ENCODE measurements at regions not wholly inside any gene's neighbourhood (a gene's known extent, or its start where the extent isn't known, plus 50 kb on each side); places are given as distances from the start of the nearest gene placed in this dataset.
"Not testable (repeated sequence)": the region's sequence is repeated elsewhere in the genome, so short reads cannot be mapped to it uniquely, and the experiment has no call there.

GRCh38 chr14:83714151-83714550, 1815.8 kb upstream of the FLRT2 start:
- Histone ChIP-seq H3K36me3 (ENCODE audit: insufficient read depth, low read length) (no peaks in the 10 kb centered on the region), H3K79me2 (ENCODE audit: control insufficient read depth, insufficient read depth, low read length, unreplicated experiment) (no peaks in the 10 kb centered on the region), H3K4me1 (ENCODE audit: control insufficient read depth, insufficient read depth, low read length, unreplicated experiment) (no peaks in the 10 kb centered on the region), H2AFZ (ENCODE audit: low read length, unreplicated experiment) (no peak overlapping the region), H3K27ac (ENCODE audit: low read depth, low read length) (no peak overlapping the region), H3K27me3 (ENCODE audit: insufficient read depth, low read length) (no peaks in the 10 kb centered on the region), H3K4me3 (ENCODE audit: low read depth, low read length) (no peak overlapping the region)

- not testable (repeated sequence) for H3K27ac ChIP-seq (ENCODE audit: low read depth, low read length); H3K36me3 ChIP-seq (ENCODE audit: insufficient read depth, low read length); H3K4me3 ChIP-seq (ENCODE audit: low read depth, low read length); H3K4me1 ChIP-seq (ENCODE audit: control insufficient read depth, insufficient read depth, low read length, unreplicated experiment); H3K79me2 ChIP-seq (ENCODE audit: control insufficient read depth, insufficient read depth, low read length, unreplicated experiment); H3K27me3 ChIP-seq (ENCODE audit: insufficient read depth, low read length); H2AFZ ChIP-seq (ENCODE audit: low read length, unreplicated experiment)
These were observed 1810.5 kb upstream of the FLRT2 start for GRCh38 chr14:83719435-83719834.

GRCh38 chr14:83733670-83734069, 1796.3 kb upstream of the FLRT2 start:
- Histone ChIP-seq H3K79me2 (ENCODE audit: control insufficient read depth, insufficient read depth, low read length, unreplicated experiment) (no peaks in the 10 kb centered on the region), H3K4me1 (ENCODE audit: control insufficient read depth, insufficient read depth, low read length, unreplicated experiment) (no peaks in the 10 kb centered on the region), H3K4me3 (ENCODE audit: low read depth, low read length) (no peak overlapping the region), H3K27ac (ENCODE audit: low read depth, low read length) (no peak overlapping the region), H2AFZ (ENCODE audit: low read length, unreplicated experiment) (no peak overlapping the region), H3K27me3 (ENCODE audit: insufficient read depth, low read length) (no peaks in the 10 kb centered on the region), H3K36me3 (ENCODE audit: insufficient read depth, low read length) (no peaks in the 10 kb centered on the region)

- H2AFZ ChIP-seq (ENCODE audit: low read length, unreplicated experiment) = no peak overlapping the region
- no peaks in the 10 kb centered on the region for H3K4me1 ChIP-seq (ENCODE audit: control insufficient read depth, insufficient read depth, low read length, unreplicated experiment)
- no peak overlapping the region for H3K4me3 ChIP-seq (ENCODE audit: low read depth, low read length)
- no peaks in the 10 kb centered on the region for H3K27me3 ChIP-seq (ENCODE audit: insufficient read depth, low read length)
- no peaks in the 10 kb centered on the region for H3K36me3 ChIP-seq (ENCODE audit: insufficient read depth, low read length)
- no peak overlapping the region for H3K27ac ChIP-seq (ENCODE audit: low read depth, low read length)
- H3K79me2 ChIP-seq (ENCODE audit: control insufficient read depth, insufficient read depth, low read length, unreplicated experiment) = no peaks in the 10 kb centered on the region
These were observed 1795.5 kb upstream of the FLRT2 start for GRCh38 chr14:83734431-83734830.

- no peaks in the 10 kb centered on the region for H3K79me2 ChIP-seq (ENCODE audit: control insufficient read depth, insufficient read depth, low read length, unreplicated experiment)
- no peaks in the 10 kb centered on the region for H3K4me1 ChIP-seq (ENCODE audit: control insufficient read depth, insufficient read depth, low read length, unreplicated experiment)
- H3K36me3 ChIP-seq (ENCODE audit: insufficient read depth, low read length) = no peaks in the 10 kb centered on the region
- H2AFZ ChIP-seq (ENCODE audit: low read length, unreplicated experiment) = no peak overlapping the region
- H3K27ac ChIP-seq (ENCODE audit: low read depth, low read length) = no peak overlapping the region
- no peaks in the 10 kb centered on the region for H3K27me3 ChIP-seq (ENCODE audit: insufficient read depth, low read length)
- no peak overlapping the region for H3K4me3 ChIP-seq (ENCODE audit: low read depth, low read length)
These were observed 1788.7 kb upstream of the FLRT2 start for GRCh38 chr14:83741269-83741668.

- Histone ChIP-seq H2AFZ (ENCODE audit: low read length, unreplicated experiment) (no peak overlapping the region), H3K4me3 (ENCODE audit: low read depth, low read length) (no peak overlapping the region), H3K36me3 (ENCODE audit: insufficient read depth, low read length) (no peaks in the 10 kb centered on the region), H3K4me1 (ENCODE audit: control insufficient read depth, insufficient read depth, low read length, unreplicated experiment) (no peaks in the 10 kb centered on the region), H3K27ac (ENCODE audit: low read depth, low read length) (no peak overlapping the region), H3K27me3 (ENCODE audit: insufficient read depth, low read length) (no peaks in the 10 kb centered on the region), H3K79me2 (ENCODE audit: control insufficient read depth, insufficient read depth, low read length, unreplicated experiment) (no peaks in the 10 kb centered on the region)
These were observed 1785.7 kb upstream of the FLRT2 start for GRCh38 chr14:83744224-83744623.

- no peaks in the 10 kb centered on the region for H3K4me1 ChIP-seq (ENCODE audit: control insufficient read depth, insufficient read depth, low read length, unreplicated experiment)
- H3K27ac ChIP-seq (ENCODE audit: low read depth, low read length) = no peak overlapping the region
These were observed 1785.1 kb upstream of the FLRT2 start for GRCh38 chr14:83744891-83745290.

GRCh38 chr14:83746336-83746735, 1783.6 kb upstream of the FLRT2 start:
- H3K4me1 ChIP-seq (ENCODE audit: control insufficient read depth, insufficient read depth, low read length, unreplicated experiment) = no peaks in the 10 kb centered on the region

More at GRCh38 chr14:83744891-83745290, 1785.1 kb upstream of the FLRT2 start:
- Histone ChIP-seq H2AFZ (ENCODE audit: low read length, unreplicated experiment) (no peak overlapping the region), H3K27me3 (ENCODE audit: insufficient read depth, low read length) (no peaks in the 10 kb centered on the region), H3K36me3 (ENCODE audit: insufficient read depth, low read length) (no peaks in the 10 kb centered on the region), H3K4me3 (ENCODE audit: low read depth, low read length) (no peak overlapping the region), H3K79me2 (ENCODE audit: control insufficient read depth, insufficient read depth, low read length, unreplicated experiment) (no peaks in the 10 kb centered on the region)

GRCh38 chr14:83757916-83758315, 1772.0 kb upstream of the FLRT2 start:
- H3K79me2 ChIP-seq (ENCODE audit: control insufficient read depth, insufficient read depth, low read length, unreplicated experiment) = no peaks in the 10 kb centered on the region
- no peaks in the 10 kb centered on the region for H3K4me1 ChIP-seq (ENCODE audit: control insufficient read depth, insufficient read depth, low read length, unreplicated experiment)
- no peaks in the 10 kb centered on the region for H3K36me3 ChIP-seq (ENCODE audit: insufficient read depth, low read length)

More at GRCh38 chr14:83746336-83746735, 1783.6 kb upstream of the FLRT2 start:
- H3K36me3 ChIP-seq (ENCODE audit: insufficient read depth, low read length) = no peaks in the 10 kb centered on the region
- no peaks in the 10 kb centered on the region for H3K79me2 ChIP-seq (ENCODE audit: control insufficient read depth, insufficient read depth, low read length, unreplicated experiment)
- H3K27me3 ChIP-seq (ENCODE audit: insufficient read depth, low read length) = no peaks in the 10 kb centered on the region
- H2AFZ ChIP-seq (ENCODE audit: low read length, unreplicated experiment) = no peak overlapping the region
- H3K27ac ChIP-seq (ENCODE audit: low read depth, low read length) = no peak overlapping the region
- no peak overlapping the region for H3K4me3 ChIP-seq (ENCODE audit: low read depth, low read length)

GRCh38 chr14:83764656-83765599, 1765.0 kb upstream of the FLRT2 start:
- Histone ChIP-seq H3K4me3 (ENCODE audit: low read depth, low read length) (no peak overlapping the region), H2AFZ (ENCODE audit: low read length, unreplicated experiment) (no peak overlapping the region), H3K4me1 (ENCODE audit: control insufficient read depth, insufficient read depth, low read length, unreplicated experiment) (no peaks in the 10 kb centered on the region), H3K27me3 (ENCODE audit: insufficient read depth, low read length) (no peaks in the 10 kb centered on the region), H3K79me2 (ENCODE audit: control insufficient read depth, insufficient read depth, low read length, unreplicated experiment) (no peaks in the 10 kb centered on the region), H3K36me3 (ENCODE audit: insufficient read depth, low read length) (no peaks in the 10 kb centered on the region), H3K27ac (ENCODE audit: low read depth, low read length) (no peak overlapping the region)

More at GRCh38 chr14:83757916-83758315, 1772.0 kb upstream of the FLRT2 start:
- no peak overlapping the region for H3K4me3 ChIP-seq (ENCODE audit: low read depth, low read length)
- no peak overlapping the region for H2AFZ ChIP-seq (ENCODE audit: low read length, unreplicated experiment)
- H3K27me3 ChIP-seq (ENCODE audit: insufficient read depth, low read length) = no peaks in the 10 kb centered on the region
- H3K27ac ChIP-seq (ENCODE audit: low read depth, low read length) = no peak overlapping the region

- no peak overlapping the region for H2AFZ ChIP-seq (ENCODE audit: low read length, unreplicated experiment)
- no peaks in the 10 kb centered on the region for H3K4me1 ChIP-seq (ENCODE audit: control insufficient read depth, insufficient read depth, low read length, unreplicated experiment)
- no peak overlapping the region for H3K27ac ChIP-seq (ENCODE audit: low read depth, low read length)
- H3K36me3 ChIP-seq (ENCODE audit: insufficient read depth, low read length) = no peaks in the 10 kb centered on the region
- no peaks in the 10 kb centered on the region for H3K27me3 ChIP-seq (ENCODE audit: insufficient read depth, low read length)
- H3K79me2 ChIP-seq (ENCODE audit: control insufficient read depth, insufficient read depth, low read length, unreplicated experiment) = no peaks in the 10 kb centered on the region
- H3K4me3 ChIP-seq (ENCODE audit: low read depth, low read length) = no peak overlapping the region
These were observed 1752.4 kb upstream of the FLRT2 start for GRCh38 chr14:83777516-83777915.

Measured in ACC112 (cell line).